Left forelimb (tissue), 1 donor: ENCODE measurements at regions not wholly inside any gene's neighbourhood (a gene's known extent, or its start where the extent isn't known, plus 50 kb on each side); places are given as distances from the start of the nearest gene placed in this dataset.

Experiments
- DNase-seq: peaks from one replicate; pipeline ENCODE4 v3.0.0-alpha.2; 2018; ENCODE audit warnings: low spot score

- DNase-seq = no peak
Observed at GRCh38 chr4:128357286-128357685, 69.7 kb upstream of the PGRMC2 start.

- DNase-seq = no peak
Observed at GRCh38 chr4:128355305-128355704, 67.7 kb upstream of the PGRMC2 start.

DNA sequence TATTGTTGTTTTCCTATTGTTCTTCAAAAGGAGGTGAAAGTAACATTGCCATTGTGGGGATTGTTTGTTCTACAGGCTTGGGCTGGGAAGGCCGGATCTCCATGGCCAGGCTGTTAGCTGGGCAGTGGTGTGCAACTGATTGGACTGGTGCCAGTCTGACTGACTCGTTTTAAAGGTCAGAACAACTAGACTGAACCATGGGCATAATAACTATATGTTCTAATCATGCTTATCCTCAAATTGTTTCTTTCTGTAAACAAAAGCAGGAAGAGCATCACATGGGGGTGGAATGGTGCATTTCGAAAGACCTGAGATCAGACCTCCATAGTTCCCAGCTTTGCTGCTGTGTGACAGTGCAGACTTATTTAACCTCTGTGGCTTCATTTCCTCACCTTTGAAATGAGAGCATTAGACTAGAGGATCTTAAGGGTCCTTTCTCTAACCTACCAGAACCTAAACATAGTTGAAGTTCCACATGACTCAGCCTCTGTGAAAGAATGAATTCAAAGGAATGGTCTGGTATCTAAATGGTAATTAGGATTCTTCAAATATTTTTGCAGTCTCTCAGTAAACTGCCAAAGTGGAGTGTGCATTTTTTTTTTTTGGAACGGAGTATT, 66.7 kb upstream of the PGRMC2 start:
- DNase-seq = no peak

GRCh38 chr4:128353791-128354190, 66.2 kb upstream of the PGRMC2 start:
- DNase-seq = no peak

- DNase-seq = no peak
Observed at GRCh38 chr4:128351502-128351901, 63.9 kb upstream of the PGRMC2 start.

DNA sequence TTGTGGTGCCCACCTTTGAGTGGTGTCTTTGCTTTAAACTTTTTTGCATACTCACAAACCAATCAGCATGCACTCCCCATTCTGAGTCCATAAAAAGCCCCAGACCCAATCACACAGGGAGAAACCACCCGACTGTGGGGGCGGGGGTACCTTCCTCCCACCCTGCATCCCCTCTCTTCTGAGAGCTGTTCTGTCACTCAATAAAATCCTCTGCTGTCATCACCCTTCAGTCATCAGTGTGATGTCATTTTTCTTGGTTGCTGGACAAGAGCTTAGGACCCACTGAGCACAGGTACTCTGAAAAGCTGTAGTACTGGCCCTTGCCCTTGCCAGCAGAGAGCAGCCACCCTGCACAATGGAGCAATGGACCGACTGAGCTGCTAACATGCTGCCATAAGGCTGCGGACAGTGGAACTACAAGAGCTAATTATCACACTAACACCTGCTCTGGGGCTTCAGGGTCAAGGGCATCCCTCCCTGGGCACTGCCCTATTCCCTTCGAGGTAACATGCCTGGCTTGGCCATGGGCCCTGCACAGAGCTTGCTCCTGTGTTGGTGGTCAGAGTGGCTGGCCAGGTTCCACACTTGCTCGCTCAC, 62.9 kb upstream of the PGRMC2 start:
- DNase-seq = no peak

- no peak for DNase-seq
Observed at GRCh38 chr4:128349921-128350320, 62.3 kb upstream of the PGRMC2 start.

DNA sequence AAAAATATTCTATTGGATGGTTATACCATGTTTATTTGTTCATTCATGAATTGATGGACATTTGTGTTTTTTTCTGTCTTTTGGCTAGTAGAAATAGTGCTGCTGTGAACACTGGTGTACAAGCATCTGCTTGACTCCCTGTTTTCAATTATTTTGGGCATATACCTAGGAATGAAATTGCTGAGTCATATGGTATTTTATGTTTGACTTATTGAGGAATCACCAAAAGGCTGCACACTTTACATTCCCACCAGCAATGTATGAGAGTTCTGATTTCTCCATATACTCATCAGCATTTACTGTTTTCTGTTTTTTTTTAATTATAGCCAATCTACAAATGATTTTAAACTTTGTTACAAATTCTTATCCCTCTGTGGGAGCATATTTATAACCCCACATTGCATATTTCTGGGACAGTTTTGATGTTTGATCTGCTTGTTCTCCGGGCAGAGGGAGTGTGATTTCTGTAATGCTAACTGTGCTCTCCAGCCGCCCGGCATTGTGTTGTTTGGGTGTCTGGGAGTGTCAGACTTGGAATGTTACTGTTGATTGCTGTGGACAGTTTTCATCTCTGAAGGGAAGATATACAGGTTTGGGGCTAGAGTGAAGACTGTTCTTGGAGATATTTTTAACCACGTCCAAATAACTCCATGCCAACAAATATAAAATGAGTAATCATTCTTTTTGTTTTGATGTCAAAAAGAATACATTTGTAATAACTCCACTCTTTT, 60.5 kb upstream of the PGRMC2 start:
- DNase-seq = no peak

GRCh38 chr4:128347175-128347868, 59.7 kb upstream of the PGRMC2 start:
- DNase-seq = no peak

GRCh38 chr4:128346054-128346716, 58.6 kb upstream of the PGRMC2 start:
- DNase-seq = no peak

GRCh38 chr4:128345650-128346049, 58.0 kb upstream of the PGRMC2 start:
- DNase-seq = no peak

DNA sequence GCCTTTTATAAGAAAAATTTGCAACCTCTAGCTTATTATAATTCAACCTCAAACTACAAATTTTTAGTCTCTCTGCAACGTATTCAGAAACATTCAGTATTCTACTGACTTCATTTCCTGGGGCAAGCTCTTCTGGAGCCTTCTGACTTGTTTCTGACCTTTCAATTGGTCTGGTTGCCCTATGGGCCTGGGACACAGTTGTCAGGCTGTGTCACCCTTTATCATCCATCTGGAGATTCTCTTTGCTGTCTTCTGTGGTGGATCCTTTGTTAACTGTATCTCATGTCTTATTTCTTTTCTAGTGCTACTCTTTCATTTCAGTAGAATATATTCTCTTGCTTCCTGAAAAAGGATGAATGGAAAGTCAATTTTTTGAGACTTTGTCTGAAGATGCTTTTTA, 55.1 kb upstream of the PGRMC2 start:
- no peak for DNase-seq

DNA sequence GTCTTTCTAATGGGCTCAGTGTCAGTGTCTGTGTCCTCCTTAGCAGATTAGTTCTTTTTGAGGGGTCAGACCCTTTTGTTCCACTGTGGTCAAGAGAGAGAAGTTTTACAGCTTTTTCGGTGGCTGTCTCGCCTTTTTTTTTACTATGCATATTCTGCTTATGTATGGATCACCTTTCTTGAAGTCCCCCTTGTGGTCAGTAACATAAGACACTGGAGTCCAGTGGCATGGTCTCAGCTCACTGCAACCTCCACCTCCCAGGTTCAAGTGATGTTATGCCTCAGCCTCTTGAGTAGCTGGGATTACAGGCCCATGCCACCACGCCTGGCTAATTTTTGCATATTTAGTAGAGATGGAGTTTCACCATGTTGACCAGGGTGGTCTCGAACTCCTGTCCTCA, 54.0 kb upstream of the PGRMC2 start:
- no peak for DNase-seq

DNA sequence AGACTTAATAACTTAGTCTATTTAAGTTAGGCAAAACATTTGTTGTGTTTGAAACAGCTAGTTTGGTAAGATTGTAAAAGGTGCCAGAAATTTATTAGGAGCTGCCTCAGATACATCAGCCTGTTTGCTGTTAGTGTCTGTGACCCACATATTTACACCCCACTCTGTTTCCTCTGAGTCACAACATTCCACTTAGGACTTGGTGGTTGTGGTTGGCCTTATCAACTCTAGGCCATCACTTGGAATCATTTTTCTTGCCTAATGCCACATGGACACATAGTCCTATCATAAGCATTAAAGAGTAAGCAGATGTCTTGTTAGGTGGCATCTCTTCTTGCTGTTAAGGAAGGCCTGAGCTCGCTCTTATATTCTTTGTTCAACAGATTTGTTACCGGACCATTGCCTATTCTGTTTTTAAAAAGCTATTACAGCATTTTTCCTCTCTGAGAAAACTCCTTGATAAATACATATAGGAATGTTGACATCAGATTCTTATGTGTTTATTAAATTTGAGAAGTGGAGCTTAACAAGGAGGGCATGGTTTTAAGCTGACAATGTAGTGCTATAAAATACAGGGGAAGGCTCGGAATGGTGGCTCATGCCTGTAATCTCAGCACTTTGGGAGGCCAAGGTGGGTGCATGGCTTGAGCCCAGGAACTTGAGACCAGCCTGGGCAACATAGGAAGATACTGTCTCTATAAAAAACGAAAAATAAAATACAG, 51.2 kb upstream of the PGRMC2 start:
- no peak for DNase-seq

DNA sequence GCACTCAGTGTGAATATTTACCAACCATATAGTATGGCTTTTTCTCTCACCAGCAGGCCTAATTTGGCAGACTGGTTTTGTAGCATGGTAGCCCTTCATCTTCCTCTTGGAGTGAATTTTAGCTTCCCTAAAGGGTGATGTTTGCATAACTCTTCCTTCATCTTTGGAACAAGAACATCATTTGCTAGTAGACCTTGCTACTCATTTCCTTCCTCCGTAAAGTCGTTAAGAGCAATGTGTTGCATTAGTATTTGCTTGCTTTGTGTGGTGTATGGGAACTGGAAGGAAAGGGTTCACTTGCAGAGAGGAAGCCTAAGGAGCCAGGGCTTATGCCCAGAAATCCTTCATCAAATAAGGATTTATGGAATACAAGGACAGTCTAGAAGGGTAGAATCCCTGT, 50.2 kb upstream of the PGRMC2 start:
- DNase-seq = no peak
